ENCODE measurements at regions not wholly inside any gene's neighbourhood (a gene's known extent, or its start where the extent isn't known, plus 50 kb on each side); places are given as distances from the start of the nearest gene placed in this dataset.

GRCh38 chr11:29353833-29354232, 663.0 kb downstream of the KCNA4 start:
- Histone ChIP-seq H3K4me3 (ENCODE audit: low read depth in 2 of 2, low read length in 2 of 2) (no peak overlapping the region), H3K27me3 (ENCODE audit: control insufficient read depth, insufficient read depth, low read length) (no peaks in the 10 kb centered on the region; the same call in 1 of the 2 replicates), H3K4me1 (ENCODE audit: control insufficient read depth, insufficient read depth, low read length) (no peaks in the 10 kb centered on the region), H3K36me3 (ENCODE audit: control insufficient read depth, insufficient read depth, low read length) (no peaks in the 10 kb centered on the region), H3K27ac (ENCODE audit: low read length) (no peak overlapping the region), H3K9me3 (ENCODE audit: control insufficient read depth, insufficient read depth, low read depth, low read length) (no peaks in the 10 kb centered on the region)
- BruUV-seq (replicated peaks), result no TSS peak
- POLR2A ChIA-PET, result no interaction called here
- DNase-seq (ENCODE audit: low read depth, low spot score) (no peak), ATAC-seq (no peak)
- intact Hi-C loops (cut with micrococcal nuclease; ENCODE audit: unreplicated experiment), result no loop called here
- CTCF ChIA-PET, result no interaction called here
- TF ChIP-seq CTCF (IDR thresholded peaks at IDR 0.05) (no peak), SIN3A (IDR thresholded peaks at IDR 0.05; ENCODE audit: borderline replicate concordance, insufficient read depth, low read depth, low read length) (no peak), TCF7L2 (IDR thresholded peaks at IDR 0.05; ENCODE audit: low read depth, low read length) (no peak), POLR2AphosphoS5 (IDR thresholded peaks at IDR 0.05; ENCODE audit: low read depth, low read length) (no peak)
- TF ChIP-seq, protein P1, sequence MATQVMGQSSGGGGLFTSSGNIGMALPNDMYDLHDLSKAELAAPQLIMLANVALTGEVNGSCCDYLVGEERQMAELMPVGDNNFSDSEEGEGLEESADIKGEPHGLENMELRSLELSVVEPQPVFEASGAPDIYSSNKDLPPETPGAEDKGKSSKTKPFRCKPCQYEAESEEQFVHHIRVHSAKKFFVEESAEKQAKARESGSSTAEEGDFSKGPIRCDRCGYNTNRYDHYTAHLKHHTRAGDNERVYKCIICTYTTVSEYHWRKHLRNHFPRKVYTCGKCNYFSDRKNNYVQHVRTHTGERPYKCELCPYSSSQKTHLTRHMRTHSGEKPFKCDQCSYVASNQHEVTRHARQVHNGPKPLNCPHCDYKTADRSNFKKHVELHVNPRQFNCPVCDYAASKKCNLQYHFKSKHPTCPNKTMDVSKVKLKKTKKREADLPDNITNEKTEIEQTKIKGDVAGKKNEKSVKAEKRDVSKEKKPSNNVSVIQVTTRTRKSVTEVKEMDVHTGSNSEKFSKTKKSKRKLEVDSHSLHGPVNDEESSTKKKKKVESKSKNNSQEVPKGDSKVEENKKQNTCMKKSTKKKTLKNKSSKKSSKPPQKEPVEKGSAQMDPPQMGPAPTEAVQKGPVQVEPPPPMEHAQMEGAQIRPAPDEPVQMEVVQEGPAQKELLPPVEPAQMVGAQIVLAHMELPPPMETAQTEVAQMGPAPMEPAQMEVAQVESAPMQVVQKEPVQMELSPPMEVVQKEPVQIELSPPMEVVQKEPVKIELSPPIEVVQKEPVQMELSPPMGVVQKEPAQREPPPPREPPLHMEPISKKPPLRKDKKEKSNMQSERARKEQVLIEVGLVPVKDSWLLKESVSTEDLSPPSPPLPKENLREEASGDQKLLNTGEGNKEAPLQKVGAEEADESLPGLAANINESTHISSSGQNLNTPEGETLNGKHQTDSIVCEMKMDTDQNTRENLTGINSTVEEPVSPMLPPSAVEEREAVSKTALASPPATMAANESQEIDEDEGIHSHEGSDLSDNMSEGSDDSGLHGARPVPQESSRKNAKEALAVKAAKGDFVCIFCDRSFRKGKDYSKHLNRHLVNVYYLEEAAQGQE (IDR thresholded peaks at IDR 0.05; ENCODE audit: insufficient read depth in 1 of 2, low read depth in 2 of 2, low read length in 1 of 2), result no peak
- in situ Hi-C loops (cut with HindIII; ENCODE audit: low pct_unique_long_range_greater_than_20kb, low sequenced_read_pairs), result no loop called here

DNA sequence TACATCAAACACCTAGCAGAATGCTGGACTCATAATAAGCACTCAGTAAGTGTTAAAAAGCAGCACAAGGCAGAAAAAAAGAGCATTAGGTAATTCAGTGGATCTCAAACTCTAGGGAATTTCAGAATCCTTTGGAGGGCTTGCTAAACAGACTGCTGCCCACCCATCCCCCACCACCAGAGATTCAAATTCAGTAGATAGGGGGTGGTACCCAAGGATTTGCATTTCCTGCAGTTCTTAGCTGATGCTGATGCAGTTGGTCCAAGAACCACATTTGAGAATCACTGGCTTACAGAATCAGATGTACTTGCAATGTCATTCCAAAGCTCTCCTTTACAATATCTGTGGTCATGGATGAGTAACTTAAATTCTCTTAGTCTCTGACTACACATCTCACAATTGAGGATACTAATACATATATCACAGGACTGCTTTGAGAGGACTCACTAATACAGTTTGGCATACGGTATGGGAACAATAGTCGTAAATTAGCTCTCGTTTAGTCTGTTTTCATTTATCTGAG, 664.5 kb downstream of the KCNA4 start:
- POLR2A ChIA-PET, result no interaction called here
- CTCF ChIA-PET, result no interaction called here

More for the DNA sequence above, 664.5 kb downstream of the KCNA4 start:
- Histone ChIP-seq H3K27ac (ENCODE audit: low read length) (no peak overlapping the region), H3K27me3 (ENCODE audit: control insufficient read depth, insufficient read depth, low read length) (no peaks in the 10 kb centered on the region; the same call in 1 of the 2 replicates), H3K4me1 (ENCODE audit: control insufficient read depth, insufficient read depth, low read length) (no peaks in the 10 kb centered on the region), H3K36me3 (ENCODE audit: control insufficient read depth, insufficient read depth, low read length) (no peaks in the 10 kb centered on the region), H3K4me3 (ENCODE audit: low read depth in 2 of 2, low read length in 2 of 2) (no peak overlapping the region), H3K9me3 (ENCODE audit: control insufficient read depth, insufficient read depth, low read depth, low read length) (no peaks in the 10 kb centered on the region)
- intact Hi-C loops (cut with micrococcal nuclease; ENCODE audit: unreplicated experiment) (no loop called here), in situ Hi-C loops (cut with HindIII; ENCODE audit: low pct_unique_long_range_greater_than_20kb, low sequenced_read_pairs) (no loop called here)
- no peak for DNase-seq (ENCODE audit: low read depth, low spot score)
- BruUV-seq (replicated peaks), result no TSS peak
- TF ChIP-seq SIN3A (IDR thresholded peaks at IDR 0.05; ENCODE audit: borderline replicate concordance, insufficient read depth, low read depth, low read length) (no peak), CTCF (IDR thresholded peaks at IDR 0.05) (no peak)
- TF ChIP-seq, protein P1 (IDR thresholded peaks at IDR 0.05; ENCODE audit: insufficient read depth in 1 of 2, low read depth in 2 of 2, low read length in 1 of 2), result no peak
- no peak for ATAC-seq
